ENCODE measurements at regions not wholly inside any gene's neighbourhood (a gene's known extent, or its start where the extent isn't known, plus 50 kb on each side); places are given as distances from the start of the nearest gene placed in this dataset.

GRCh38 chr13:73966331-73966730, 167.9 kb downstream of the KLF12 start:
- no peak for DNase-seq (ENCODE audit: low read depth)

- no peak for DNase-seq (ENCODE audit: low read depth)
Measured at GRCh38 chr13:73962284-73962683, 171.9 kb downstream of the KLF12 start.

DNA sequence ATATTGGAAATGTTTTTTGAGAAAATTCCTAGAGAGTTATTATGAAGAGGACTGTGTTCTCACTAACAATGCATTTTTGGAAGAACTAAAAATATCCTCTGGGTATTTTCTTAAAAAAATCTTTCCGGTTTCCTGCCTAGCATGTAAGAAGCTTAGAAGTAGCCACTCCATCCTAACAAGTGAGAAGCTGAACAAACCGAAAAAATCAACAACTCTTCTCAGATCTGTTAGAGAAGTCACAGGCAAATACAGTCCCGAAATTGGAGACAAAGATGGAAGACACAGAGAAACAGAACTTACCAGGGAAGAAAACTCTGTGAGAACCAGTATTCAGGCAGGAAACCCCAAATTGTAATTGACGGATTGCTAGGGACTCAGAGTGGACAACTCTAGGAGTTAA, 173.0 kb downstream of the KLF12 start:
- no peak for DNase-seq (ENCODE audit: low read depth)

DNA sequence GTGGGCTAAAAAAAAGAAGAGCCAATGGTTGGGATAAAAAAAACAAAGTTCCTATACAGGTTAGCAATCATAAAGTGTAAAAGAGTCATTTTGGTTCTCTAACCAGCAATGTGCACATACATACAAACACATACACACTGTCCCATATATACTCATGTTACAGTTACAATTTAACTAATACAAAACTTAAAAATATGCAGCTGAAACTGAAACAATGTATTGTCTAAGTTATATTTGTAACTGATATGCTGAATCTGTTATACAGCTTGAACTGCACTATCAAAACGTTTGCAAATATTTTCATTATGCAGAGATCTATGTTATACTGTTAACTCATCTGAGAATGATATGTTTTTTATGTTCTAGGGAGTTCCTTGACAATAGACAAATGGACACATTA, 173.7 kb downstream of the KLF12 start:
- DNase-seq (ENCODE audit: low read depth), result no peak

DNA sequence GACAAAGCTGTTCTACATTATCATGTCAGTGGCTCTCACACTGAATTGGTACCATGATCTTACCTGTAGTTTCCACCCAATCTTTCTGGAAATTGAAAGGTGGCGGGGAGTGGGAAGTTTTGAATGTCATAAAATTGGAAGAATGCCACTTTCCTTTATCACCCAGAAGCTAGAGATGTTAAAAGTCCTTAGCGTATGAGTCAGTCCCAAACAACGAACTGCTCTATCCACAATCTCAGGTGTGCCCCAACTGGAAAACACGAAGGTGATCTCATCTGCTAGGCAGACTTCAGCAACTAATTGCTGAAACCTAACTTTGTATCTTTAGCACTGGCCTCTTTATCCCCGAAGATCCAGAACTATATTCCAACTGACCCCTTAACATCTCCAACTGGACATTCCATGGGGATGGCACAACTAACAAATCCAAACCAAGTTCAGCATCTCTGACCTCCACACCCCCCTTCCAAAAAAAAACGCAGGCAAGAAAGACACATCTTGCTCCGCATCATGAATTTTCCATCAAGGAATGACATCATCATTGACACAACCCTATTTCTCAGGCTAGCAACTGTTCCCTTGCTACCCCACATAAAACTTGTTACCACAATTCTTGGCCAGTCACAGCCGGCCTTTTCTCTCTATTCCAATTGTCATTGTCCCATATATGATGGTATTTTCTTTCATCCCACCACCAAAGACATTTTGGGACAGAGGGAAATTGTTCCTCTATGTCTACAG, 175.4 kb downstream of the KLF12 start:
- DNase-seq (ENCODE audit: low read depth), result no peak

DNA sequence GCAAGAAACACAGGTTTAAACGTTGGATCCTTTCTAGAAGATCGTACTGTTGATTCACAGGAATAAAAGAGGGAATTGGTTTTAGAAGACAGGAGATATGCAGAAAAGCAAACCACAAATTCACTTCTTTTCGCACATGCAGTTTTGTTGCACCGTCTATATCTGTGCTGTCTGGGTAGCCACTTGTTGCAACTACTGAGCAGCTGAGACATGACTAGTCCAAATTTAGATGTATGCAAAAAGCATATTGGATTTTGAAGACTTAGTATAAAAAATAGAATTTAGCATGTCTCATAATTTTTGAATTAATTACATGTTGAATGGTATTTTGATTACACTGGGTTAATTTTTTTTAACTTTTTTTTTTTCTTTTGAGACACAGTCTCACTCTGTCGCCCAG, 176.3 kb downstream of the KLF12 start:
- no peak for DNase-seq (ENCODE audit: low read depth)

GRCh38 chr13:73956795-73957408, 177.3 kb downstream of the KLF12 start:
- no peak for DNase-seq (ENCODE audit: low read depth)

DNA sequence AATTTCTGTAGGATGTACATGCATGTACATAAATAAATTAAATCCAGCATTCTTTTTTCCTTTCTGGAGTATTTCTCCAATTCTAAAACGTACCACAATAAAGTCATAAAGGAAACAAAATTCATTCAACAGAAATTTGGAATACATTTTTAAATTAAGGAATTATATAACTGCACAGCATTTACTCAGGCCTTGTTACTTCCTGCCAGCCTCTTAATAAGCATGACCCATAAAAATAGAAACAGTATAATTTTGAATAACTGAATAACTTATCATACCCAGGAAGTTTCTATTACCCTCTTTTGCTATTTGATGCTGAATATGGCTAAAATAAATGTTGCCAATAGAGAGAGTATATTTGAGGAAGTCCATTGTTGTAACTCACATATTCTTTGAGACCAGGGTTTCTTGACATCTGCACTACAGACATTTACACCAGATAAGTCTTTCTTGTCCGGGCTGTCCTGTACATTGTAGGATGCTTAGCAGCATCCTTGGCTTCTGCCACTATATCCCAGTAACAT, 178.2 kb downstream of the KLF12 start:
- no peak for DNase-seq (ENCODE audit: low read depth)

DNA sequence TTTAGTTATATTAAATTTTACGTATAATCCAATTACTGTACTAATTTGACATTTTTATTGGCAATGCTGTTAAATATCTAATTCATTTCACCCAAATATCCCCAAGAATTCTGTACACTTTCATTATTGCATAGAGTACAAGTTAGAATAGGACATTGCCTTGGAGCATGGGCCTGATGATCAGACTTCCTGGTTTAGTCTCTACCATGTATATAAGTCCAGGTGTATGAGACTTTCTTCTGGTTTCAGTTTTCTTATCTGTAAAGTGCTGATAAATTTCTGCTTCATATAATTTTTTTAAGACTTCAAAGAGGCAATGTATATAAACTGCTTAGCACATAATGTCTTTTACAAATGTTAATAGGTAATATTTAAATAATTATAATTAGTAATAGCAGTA, 179.4 kb downstream of the KLF12 start:
- no peak for DNase-seq (ENCODE audit: low read depth)

DNA sequence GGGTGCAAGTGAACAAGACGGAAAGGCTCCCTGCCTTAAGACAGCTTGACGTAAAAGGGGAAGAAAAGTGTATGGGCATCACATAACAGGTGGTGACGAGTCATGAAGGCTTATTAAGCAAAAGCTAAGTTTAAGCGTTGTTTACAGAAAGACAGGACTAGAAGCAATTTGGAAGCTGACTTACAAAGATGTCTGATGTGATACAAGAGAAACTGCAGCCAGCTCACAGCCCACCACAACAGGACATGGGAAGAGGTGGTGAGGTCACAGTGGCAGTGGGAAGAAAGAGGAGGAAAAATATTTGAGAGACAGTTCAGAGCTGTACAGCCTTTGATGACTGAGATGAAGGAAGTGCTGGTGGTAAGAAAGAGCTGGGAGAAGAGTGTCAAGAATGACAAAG, 181.6 kb downstream of the KLF12 start:
- no peak for DNase-seq (ENCODE audit: low read depth)

DNA sequence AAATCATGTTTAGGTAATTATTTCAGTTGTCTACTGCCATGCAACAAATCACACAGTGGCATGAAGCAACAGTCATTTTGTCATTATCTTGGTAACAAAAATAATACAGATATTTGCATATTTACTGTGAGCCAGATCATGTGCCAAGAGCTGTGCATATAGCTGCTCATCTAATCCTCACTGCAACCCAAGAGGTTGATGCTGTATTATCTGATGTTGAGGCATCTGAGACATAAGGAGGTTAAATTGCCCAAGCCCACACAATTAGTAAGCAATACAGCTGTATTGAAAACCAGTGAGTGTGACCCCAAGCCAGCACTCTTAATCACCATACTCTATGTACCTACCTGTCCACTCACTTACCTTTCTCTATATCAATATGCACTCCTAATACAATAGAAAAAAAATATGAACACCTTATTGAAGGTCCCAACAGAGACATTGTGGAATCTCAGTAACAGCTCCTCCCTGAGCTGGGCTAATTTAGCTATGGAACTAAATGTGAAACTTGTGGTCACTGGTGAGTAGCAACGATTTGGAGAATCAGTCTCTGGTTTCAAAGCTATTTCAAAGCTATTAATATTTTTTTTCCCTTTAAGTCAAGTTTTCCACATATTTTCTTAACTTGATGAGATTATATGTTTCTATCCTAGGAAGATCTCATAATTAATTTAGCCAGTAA, 185.2 kb downstream of the KLF12 start:
- DNase-seq (ENCODE audit: low read depth), result no peak

GRCh38 chr13:73945871-73946270, 188.3 kb downstream of the KLF12 start:
- no peak for DNase-seq (ENCODE audit: low read depth)

DNA sequence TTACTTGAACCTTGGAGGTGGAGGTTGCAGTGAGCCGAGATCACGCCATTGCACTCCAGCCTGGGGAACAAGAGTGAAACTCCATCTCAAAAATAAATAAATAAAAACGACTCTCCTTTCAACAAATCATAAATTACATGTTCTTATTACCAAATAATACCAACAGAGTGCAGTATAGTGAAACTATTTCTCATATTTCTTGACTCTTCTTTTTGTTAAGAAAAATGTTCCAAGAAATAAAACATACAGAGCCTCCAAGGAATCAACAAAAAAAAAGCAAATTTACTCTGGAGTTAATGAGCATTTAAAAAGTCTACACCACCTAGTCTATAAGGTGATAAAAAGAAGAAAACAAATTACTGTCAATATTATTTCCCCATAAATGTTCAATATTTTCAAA, 188.8 kb downstream of the KLF12 start:
- DNase-seq (ENCODE audit: low read depth), result no peak

DNA sequence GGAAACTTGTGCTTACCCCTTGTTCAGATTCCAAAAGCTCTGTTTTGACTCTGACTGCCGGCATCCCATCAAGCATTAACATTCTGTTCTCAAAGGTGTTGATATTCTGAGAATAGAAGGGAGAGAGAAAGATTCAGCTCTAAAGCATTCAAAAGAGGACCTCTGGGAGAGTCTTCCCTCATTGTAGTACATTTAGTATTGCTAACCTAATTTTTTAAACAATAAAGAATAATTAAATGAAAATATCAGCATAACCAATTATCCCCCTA, 190.3 kb downstream of the KLF12 start:
- DNase-seq (ENCODE audit: low read depth), result no peak

DNA sequence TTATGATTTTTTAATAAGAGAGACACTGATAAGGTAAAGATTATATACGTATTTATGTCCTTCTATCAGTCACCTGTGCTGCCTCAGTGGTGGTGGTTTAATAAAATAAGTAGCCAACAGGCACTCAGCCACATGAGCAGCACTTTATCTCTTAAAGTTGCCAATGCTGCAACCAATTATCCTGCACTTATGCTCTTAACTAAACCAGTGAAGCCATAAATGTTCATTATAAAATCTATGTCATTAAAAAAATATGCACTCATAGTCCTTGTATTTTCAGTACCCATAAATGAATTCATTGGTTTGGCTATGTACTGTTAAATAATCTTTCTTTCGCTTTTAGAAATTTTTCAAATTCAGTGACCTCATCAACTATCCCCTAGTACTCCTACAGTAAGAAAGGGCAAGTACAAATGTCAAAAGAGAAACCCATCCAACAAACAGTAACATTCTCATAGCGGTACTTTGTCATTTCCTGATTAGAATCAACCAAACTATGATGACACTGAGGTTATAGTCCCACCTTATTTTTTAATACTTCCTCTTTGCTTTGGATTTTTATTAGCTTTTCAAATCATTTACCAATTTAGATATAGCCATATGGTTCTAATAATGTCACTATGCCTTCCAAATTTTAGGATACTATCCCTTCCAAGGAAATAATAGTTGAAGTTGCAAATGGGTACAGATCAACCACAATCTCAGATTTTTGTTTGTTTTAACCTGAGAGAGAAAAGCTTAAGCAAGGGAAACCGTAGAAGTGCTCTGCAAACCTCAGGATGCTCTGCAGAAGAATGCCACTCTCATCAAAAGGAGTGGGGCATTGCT, 190.9 kb downstream of the KLF12 start:
- DNase-seq (ENCODE audit: low read depth), result no peak

DNA sequence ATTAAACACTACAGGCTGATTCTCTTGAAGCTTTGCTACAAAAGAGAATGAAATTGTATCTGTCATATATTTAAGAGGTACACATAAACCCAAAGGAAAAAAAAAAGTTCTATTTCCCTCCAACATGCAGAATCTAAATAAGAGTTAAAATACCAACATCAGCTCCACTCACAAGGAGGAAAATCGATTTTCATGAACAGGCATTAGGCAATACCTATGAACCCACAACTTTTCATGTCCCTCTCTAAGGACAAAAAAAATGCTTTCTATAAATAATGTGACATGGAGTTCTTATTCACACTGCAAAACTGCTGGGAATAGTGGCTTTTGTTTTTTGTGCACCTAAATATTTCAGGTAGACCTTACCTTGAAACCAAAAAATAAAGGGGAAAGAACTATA, 192.5 kb downstream of the KLF12 start:
- no peak for DNase-seq (ENCODE audit: low read depth)

GRCh38 chr13:73940098-73940497, 194.1 kb downstream of the KLF12 start:
- no peak for DNase-seq (ENCODE audit: low read depth)

DNA sequence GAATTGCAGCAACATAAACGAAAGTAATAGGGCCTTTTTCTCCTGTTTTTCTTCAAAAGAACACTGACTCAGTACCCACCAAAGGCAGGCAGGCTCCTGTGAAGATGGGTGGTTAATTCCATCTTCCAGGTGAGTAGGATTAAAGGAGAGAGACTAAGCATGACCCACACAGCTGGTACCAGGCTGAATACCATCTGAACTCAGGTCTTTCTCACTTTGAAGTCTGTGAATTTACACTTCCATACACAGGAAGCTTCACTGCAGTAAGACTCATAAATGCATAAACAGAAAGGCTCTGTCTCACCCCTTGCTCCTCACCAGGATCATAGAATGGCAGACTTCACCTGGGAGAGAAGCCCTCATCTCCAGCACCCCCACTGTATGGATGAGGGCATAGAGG, 194.6 kb downstream of the KLF12 start:
- no peak for DNase-seq (ENCODE audit: low read depth)

- DNase-seq (ENCODE audit: low read depth), result no peak
Measured at GRCh38 chr13:73939071-73939380, 195.2 kb downstream of the KLF12 start.

DNA sequence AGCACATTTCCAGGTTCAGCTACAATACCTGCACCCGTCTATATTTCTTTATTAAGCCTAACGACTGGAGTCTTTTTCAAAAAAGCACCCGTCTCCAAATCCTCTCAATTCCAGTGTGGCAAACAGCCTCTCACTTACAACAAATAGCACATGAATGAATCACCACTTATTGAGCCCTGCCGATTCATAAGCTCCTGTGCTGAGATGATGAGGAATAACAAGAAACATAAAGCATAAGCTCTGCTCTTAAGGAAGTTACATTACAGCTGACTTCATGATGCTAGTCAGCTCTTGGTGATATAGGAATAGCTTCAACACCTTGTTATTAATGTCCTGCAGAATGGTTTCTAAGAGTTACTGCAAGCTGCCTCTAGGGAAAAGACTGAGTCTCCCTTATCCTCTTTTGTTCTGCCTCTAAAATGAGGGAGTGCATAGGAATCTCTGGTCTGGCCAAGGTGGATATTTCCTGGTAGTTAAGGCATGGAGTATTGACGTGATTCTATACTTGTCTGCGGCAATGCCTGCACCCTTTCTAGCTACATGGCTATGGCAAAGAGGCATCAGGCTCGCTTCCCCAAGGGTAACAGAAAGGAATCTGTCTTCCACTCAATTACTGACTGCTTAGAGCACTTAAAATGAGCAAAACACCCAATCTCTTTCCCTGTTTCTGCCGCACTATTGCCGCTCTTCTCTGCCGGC, 195.7 kb downstream of the KLF12 start:
- no peak for DNase-seq (ENCODE audit: low read depth)

DNA sequence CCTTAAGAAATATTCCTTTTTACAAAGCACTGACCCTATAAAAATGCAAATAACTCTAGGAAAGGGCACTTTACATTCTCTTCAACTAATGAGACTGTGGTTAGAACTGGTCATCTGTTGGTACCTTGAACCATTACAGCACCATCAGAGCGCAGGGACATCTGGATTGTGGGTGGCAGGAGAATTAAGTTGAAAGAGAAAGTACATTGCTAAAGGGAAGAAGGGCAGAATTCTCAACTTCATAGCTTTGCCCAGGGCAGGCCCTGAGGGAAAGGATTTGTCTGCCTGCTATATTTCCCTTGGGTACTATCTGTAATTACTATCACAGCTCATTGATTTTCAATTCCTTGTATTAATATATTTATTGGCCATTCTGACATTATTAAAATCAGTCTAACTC, 196.8 kb downstream of the KLF12 start:
- DNase-seq (ENCODE audit: low read depth), result no peak

GRCh38 chr13:73935991-73936390, 198.2 kb downstream of the KLF12 start:
- DNase-seq (ENCODE audit: low read depth), result no peak
